ENCODE measurements at regions not wholly inside any gene's neighbourhood (a gene's known extent, or its start where the extent isn't known, plus 50 kb on each side); places are given as distances from the start of the nearest gene placed in this dataset.

DNA sequence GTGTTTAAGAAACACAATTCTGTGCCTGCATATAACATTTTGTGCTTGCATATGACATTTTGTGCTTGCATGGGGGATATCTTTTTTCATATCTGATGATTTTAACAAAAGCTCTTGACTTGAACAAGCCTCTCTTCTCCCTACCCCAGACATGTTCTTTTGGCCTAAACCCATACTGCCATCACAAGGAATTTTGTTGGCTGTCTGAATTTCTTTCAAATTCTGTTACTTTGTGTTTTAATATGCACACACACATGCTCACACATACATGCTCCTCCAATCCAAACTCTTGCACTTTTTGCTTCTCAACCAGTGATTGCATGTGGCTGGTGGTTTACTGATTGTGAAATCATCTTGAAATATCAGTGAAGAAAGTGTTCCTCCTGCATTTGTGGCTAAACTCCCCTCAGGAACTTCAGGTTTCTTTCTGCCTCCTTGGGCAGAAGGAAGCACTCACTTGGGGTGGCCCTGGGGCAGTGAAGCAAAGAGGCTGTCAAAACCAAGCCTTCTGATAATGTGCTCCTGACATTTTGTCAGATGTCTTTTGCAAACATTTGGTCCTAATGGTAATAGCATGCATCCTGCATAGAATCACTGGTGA is 377.2 kb upstream of the KLF4 start:
- H3K9ac ChIP-seq (ENCODE audit: low read length in 5 of 5), result no peak overlapping the region
- peaks cover 0 to 26% (median 22%) of the 10 kb centered on the region in 5 donors for H3K4me1 ChIP-seq (ENCODE audit: control insufficient read depth in 5 of 5, insufficient read depth in 5 of 5, low read length in 5 of 5)
- no peaks in the 10 kb centered on the region for H3K27me3 ChIP-seq (ENCODE audit: control insufficient read depth in 5 of 5, insufficient read depth in 4 of 5, low read length in 5 of 5)
- H3K36me3 ChIP-seq (ENCODE audit: control insufficient read depth in 5 of 5, insufficient read depth in 5 of 5, low read length in 5 of 5), result no peaks in the 10 kb centered on the region
- H3K27ac ChIP-seq (ENCODE audit: low read depth, low read length), result no peak overlapping the region
- no peak overlapping the region for H3K4me3 ChIP-seq (ENCODE audit: low read depth in 1 of 5, low read length in 5 of 5)
- no peaks in the 10 kb centered on the region for H3K9me3 ChIP-seq (ENCODE audit: control insufficient read depth in 5 of 5, low read length in 5 of 5)

DNA sequence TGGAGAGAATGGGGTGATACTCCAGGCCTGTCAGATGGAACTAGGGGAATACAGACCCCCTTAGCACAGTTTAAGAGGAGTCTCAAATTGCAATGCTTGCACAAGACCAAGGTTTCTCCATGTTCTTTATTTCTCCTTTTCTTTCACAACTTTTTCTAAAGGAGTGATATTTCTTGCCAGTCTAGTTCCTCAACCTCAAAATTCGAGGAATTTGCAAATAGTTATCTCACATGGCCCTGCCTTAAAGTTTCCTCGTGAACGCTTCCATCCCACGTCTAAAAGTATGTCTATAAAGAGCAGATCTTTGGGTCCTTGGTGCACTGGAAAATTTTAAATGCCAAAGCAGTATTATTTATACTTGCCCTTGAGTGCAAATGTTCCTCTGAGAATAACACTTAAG is 373.8 kb upstream of the KLF4 start:
- Histone ChIP-seq H3K4me3 (ENCODE audit: low read depth in 1 of 5, low read length in 5 of 5) (no peak overlapping the region), H3K36me3 (ENCODE audit: control insufficient read depth in 5 of 5, insufficient read depth in 5 of 5, low read length in 5 of 5) (no peaks in the 10 kb centered on the region), H3K27me3 (ENCODE audit: control insufficient read depth in 5 of 5, insufficient read depth in 4 of 5, low read length in 5 of 5) (no peaks in the 10 kb centered on the region), H3K27ac (ENCODE audit: low read depth, low read length) (no peak overlapping the region), H3K4me1 (ENCODE audit: control insufficient read depth in 5 of 5, insufficient read depth in 5 of 5, low read length in 5 of 5) (peaks cover 0 to 26% (median 17%) of the 10 kb centered on the region in 5 donors), H3K9me3 (ENCODE audit: control insufficient read depth in 5 of 5, low read length in 5 of 5) (peaks cover 0 to 4% (median 0%) of the 10 kb centered on the region in 5 donors), H3K9ac (ENCODE audit: low read length in 5 of 5) (no peak overlapping the region)

DNA sequence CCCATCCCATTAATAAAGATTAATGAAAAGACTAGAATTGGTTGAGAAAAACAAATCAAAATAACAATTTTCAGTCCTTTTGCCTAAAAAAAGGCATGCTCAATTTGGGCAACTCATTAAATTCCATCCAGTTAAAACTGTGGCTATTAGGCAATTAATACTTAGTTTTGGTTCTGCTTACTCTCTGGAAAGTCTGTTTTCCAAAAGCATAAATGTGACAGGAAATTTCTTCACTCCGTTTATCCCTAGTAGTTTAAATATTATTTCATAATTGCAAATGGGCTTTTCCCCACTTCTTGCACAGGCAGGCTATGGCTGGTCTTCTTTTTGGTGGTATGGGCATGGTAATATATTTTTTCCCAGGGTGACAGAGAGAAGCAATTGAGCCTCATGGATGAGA is 373.3 kb upstream of the KLF4 start:
- Histone ChIP-seq H3K4me3 (ENCODE audit: low read depth in 1 of 5, low read length in 5 of 5) (no peak overlapping the region), H3K27ac (ENCODE audit: low read depth, low read length) (no peak overlapping the region), H3K9me3 (ENCODE audit: control insufficient read depth in 5 of 5, low read length in 5 of 5) (peaks cover 0 to 4% (median 0%) of the 10 kb centered on the region in 5 donors), H3K9ac (ENCODE audit: low read length in 5 of 5) (no peak overlapping the region), H3K4me1 (ENCODE audit: control insufficient read depth in 5 of 5, insufficient read depth in 5 of 5, low read length in 5 of 5) (peaks cover 0 to 26% (median 16%) of the 10 kb centered on the region in 5 donors), H3K27me3 (ENCODE audit: control insufficient read depth in 5 of 5, insufficient read depth in 4 of 5, low read length in 5 of 5) (no peaks in the 10 kb centered on the region), H3K36me3 (ENCODE audit: control insufficient read depth in 5 of 5, insufficient read depth in 5 of 5, low read length in 5 of 5) (no peaks in the 10 kb centered on the region)

DNA sequence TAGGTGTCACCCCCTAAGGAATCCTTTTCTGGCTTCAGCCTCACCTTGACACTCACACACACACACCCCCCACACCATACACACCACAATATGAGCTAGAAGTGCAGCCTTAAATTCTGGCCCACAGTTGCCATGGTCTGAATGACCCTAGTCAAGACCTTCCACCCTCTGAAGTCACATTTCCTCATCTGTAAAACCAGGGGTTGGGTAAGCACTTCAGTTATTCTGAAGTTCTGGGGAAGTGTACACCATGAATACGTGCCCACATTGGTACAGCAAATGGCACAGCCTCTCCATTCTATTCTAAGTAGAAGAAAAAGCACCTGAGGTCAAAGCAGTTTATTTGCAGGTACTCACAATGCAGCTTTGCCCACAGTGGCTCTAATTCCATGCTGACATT is 372.8 kb upstream of the KLF4 start:
- Histone ChIP-seq H3K4me3 (ENCODE audit: low read depth in 1 of 5, low read length in 5 of 5) (no peak overlapping the region), H3K27me3 (ENCODE audit: control insufficient read depth in 5 of 5, insufficient read depth in 4 of 5, low read length in 5 of 5) (no peaks in the 10 kb centered on the region), H3K27ac (ENCODE audit: low read depth, low read length) (no peak overlapping the region), H3K4me1 (ENCODE audit: control insufficient read depth in 5 of 5, insufficient read depth in 5 of 5, low read length in 5 of 5) (peaks cover 0 to 25% (median 16%) of the 10 kb centered on the region in 5 donors), H3K9me3 (ENCODE audit: control insufficient read depth in 5 of 5, low read length in 5 of 5) (peaks cover 0 to 4% (median 0%) of the 10 kb centered on the region in 5 donors), H3K9ac (ENCODE audit: low read length in 5 of 5) (no peak overlapping the region), H3K36me3 (ENCODE audit: control insufficient read depth in 5 of 5, insufficient read depth in 5 of 5, low read length in 5 of 5) (no peaks in the 10 kb centered on the region)

DNA sequence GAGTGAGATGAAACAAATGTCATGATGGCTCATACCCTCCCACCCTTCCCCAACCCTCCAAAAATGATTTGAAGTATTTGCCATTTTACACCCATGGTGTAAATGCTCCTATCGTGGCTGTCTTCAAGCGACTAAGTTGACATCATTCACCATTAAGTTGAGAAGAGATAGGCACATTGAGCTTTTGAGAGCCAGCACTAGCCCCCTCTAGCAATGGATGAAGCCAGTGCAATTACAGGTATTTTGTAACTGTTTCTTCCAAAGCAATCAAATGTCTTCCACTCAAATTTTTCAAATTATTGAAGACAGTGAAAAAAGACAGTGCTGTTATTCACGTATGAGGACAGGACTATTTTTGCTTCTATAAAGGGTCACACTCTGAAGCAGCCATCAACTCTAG is 371.5 kb upstream of the KLF4 start:
- no peaks in the 10 kb centered on the region for H3K36me3 ChIP-seq (ENCODE audit: control insufficient read depth in 5 of 5, insufficient read depth in 5 of 5, low read length in 5 of 5)
- H3K27me3 ChIP-seq (ENCODE audit: control insufficient read depth in 5 of 5, insufficient read depth in 4 of 5, low read length in 5 of 5), result no peaks in the 10 kb centered on the region
- H3K27ac ChIP-seq (ENCODE audit: low read depth, low read length), result no peak overlapping the region
- H3K4me1 ChIP-seq (ENCODE audit: control insufficient read depth in 5 of 5, insufficient read depth in 5 of 5, low read length in 5 of 5), result peaks cover 0 to 19% (median 16%) of the 10 kb centered on the region in 5 donors
- H3K9ac ChIP-seq (ENCODE audit: low read length in 5 of 5), result no peak overlapping the region
- no peak overlapping the region for H3K4me3 ChIP-seq (ENCODE audit: low read depth in 1 of 5, low read length in 5 of 5)
- H3K9me3 ChIP-seq (ENCODE audit: control insufficient read depth in 5 of 5, low read length in 5 of 5), result peaks cover 0 to 4% (median 3%) of the 10 kb centered on the region in 5 donors

DNA sequence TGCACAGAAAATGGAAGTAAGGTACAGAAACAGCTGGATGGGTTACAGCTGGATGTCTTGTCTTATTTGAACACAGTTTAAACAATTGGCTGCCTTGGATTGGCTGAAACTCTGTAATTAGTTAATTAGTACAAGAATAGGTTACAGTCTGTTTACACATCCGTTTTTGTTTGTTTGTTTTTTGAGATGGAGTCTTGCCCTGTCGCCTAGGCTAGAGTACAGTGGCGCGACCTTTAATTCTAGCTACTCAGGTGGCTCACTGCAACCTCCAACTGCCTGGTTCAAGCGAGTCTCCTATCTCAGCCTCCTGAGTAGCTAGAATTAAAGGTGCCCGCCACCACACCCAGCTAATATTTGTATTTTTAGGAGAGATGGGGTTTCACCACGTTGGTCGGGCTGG is 368.7 kb upstream of the KLF4 start:
- Histone ChIP-seq H3K36me3 (ENCODE audit: control insufficient read depth in 5 of 5, insufficient read depth in 5 of 5, low read length in 5 of 5) (no peaks in the 10 kb centered on the region), H3K9me3 (ENCODE audit: control insufficient read depth in 5 of 5, low read length in 5 of 5) (peaks cover 0 to 12% (median 3%) of the 10 kb centered on the region in 5 donors), H3K27me3 (ENCODE audit: control insufficient read depth in 5 of 5, insufficient read depth in 4 of 5, low read length in 5 of 5) (no peaks in the 10 kb centered on the region), H3K9ac (ENCODE audit: low read length in 5 of 5) (no peak overlapping the region), H3K4me3 (ENCODE audit: low read depth in 1 of 5, low read length in 5 of 5) (no peak overlapping the region), H3K27ac (ENCODE audit: low read depth, low read length) (no peak overlapping the region), H3K4me1 (ENCODE audit: control insufficient read depth in 5 of 5, insufficient read depth in 5 of 5, low read length in 5 of 5) (peaks cover 0 to 14% (median 11%) of the 10 kb centered on the region in 5 donors)

DNA sequence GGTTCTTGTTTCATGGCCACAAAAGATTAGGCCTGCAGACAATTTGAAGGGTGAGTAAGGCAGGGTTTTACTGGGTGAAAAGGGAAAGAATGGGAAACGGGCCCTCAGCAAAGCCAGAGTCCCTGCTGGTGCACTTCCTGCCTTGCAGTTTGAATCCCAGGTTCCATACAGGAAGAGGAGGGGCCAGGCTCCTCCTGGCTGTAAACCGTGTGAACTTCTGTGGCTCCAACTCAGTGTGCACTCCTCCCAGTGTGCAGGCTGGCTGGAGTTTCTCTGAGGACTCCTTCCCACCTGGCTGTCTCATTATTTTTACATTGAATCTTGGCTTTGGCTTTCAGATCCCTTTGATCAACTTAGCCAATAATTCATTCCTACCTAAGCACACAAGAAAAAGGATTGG is 367.1 kb upstream of the KLF4 start:
- no peak overlapping the region for H3K27ac ChIP-seq (ENCODE audit: low read depth, low read length)
- H3K4me1 ChIP-seq (ENCODE audit: control insufficient read depth in 5 of 5, insufficient read depth in 5 of 5, low read length in 5 of 5), result no peaks in the 10 kb centered on the region
- H3K9me3 ChIP-seq (ENCODE audit: control insufficient read depth in 5 of 5, low read length in 5 of 5), result peaks cover 0 to 12% (median 3%) of the 10 kb centered on the region in 5 donors
- no peaks in the 10 kb centered on the region for H3K27me3 ChIP-seq (ENCODE audit: control insufficient read depth in 5 of 5, insufficient read depth in 4 of 5, low read length in 5 of 5)
- H3K9ac ChIP-seq (ENCODE audit: low read length in 5 of 5), result no peak overlapping the region
- H3K36me3 ChIP-seq (ENCODE audit: control insufficient read depth in 5 of 5, insufficient read depth in 5 of 5, low read length in 5 of 5), result no peaks in the 10 kb centered on the region
- no peak overlapping the region for H3K4me3 ChIP-seq (ENCODE audit: low read depth in 1 of 5, low read length in 5 of 5)

DNA sequence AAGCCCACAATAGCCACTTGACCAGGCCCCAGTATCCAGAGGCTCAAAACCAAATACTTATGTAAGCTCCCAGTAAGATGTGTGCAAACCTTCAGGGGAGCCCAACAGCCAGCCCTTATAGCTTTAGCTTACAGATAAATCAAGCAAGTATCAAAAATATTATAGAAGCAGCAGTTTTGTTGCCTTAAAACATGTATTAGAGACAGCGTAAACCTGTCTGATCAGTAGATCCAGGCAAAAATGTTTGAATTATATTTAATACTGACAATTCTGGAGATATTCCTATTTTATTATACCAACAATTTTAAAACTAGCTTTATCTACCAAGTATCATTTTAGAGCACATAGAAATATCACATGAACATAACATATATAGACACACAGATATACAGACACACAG is 365.6 kb upstream of the KLF4 start:
- H3K36me3 ChIP-seq (ENCODE audit: control insufficient read depth in 5 of 5, insufficient read depth in 5 of 5, low read length in 5 of 5), result no peaks in the 10 kb centered on the region
- no peaks in the 10 kb centered on the region for H3K27me3 ChIP-seq (ENCODE audit: control insufficient read depth in 5 of 5, insufficient read depth in 4 of 5, low read length in 5 of 5)
- no peaks in the 10 kb centered on the region for H3K4me1 ChIP-seq (ENCODE audit: control insufficient read depth in 5 of 5, insufficient read depth in 5 of 5, low read length in 5 of 5)
- H3K9ac ChIP-seq (ENCODE audit: low read length in 5 of 5), result no peak overlapping the region
- H3K27ac ChIP-seq (ENCODE audit: low read depth, low read length), result no peak overlapping the region
- H3K4me3 ChIP-seq (ENCODE audit: low read depth in 1 of 5, low read length in 5 of 5), result no peak overlapping the region
- H3K9me3 ChIP-seq (ENCODE audit: control insufficient read depth in 5 of 5, low read length in 5 of 5), result peaks cover 0 to 12% (median 3%) of the 10 kb centered on the region in 5 donors

DNA sequence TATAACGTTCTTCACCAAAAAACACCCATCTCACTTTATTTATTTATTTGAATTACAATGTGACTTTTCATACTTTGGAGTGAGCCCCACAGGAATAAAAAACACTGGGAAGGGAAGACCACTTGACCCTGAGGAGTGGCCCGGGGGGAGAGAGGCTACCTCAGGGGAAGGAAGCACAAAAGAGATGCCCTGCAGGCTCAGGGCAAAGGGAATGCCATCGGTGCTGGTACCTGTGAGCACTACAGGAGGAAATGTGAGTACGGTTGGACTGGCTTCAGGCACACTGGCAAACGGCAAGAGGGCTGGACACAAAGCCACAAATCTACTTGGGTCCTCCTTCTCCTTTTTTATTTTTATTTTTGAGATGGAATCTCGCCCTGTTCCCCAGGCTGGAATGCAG is 363.9 kb upstream of the KLF4 start:
- no peaks in the 10 kb centered on the region for H3K27me3 ChIP-seq (ENCODE audit: control insufficient read depth in 5 of 5, insufficient read depth in 4 of 5, low read length in 5 of 5)
- no peaks in the 10 kb centered on the region for H3K36me3 ChIP-seq (ENCODE audit: control insufficient read depth in 5 of 5, insufficient read depth in 5 of 5, low read length in 5 of 5)
- H3K27ac ChIP-seq (ENCODE audit: low read depth, low read length), result no peak overlapping the region
- H3K9ac ChIP-seq (ENCODE audit: low read length in 5 of 5), result no peak overlapping the region
- H3K4me3 ChIP-seq (ENCODE audit: low read depth in 1 of 5, low read length in 5 of 5), result no peak overlapping the region
- peaks cover 0 to 12% (median 2%) of the 10 kb centered on the region in 5 donors for H3K9me3 ChIP-seq (ENCODE audit: control insufficient read depth in 5 of 5, low read length in 5 of 5)
- peaks cover 0 to 5% (median 1%) of the 10 kb centered on the region in 5 donors for H3K4me1 ChIP-seq (ENCODE audit: control insufficient read depth in 5 of 5, insufficient read depth in 5 of 5, low read length in 5 of 5)

DNA sequence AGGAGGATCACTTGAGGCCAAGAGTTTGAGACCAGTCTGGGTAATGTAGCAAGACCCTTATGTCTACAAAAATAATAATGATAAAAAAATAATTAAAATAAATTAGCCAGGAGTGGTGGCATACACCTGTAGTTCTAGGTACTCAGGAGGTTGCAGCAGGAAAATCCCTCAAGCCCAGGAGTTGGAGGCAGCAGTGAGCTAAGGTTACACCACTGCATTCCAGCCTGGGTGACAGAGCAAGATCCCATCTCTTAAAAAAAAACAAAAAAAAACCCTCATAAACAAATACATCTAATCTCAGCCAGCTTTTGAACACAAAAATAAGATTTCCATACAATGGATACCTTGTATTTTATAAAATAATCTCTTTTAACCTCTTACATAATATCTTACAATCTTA is 363.3 kb upstream of the KLF4 start:
- H3K9me3 ChIP-seq (ENCODE audit: control insufficient read depth in 5 of 5, low read length in 5 of 5), result peaks cover 0 to 12% (median 2%) of the 10 kb centered on the region in 5 donors
- no peaks in the 10 kb centered on the region for H3K27me3 ChIP-seq (ENCODE audit: control insufficient read depth in 5 of 5, insufficient read depth in 4 of 5, low read length in 5 of 5)

More for the DNA sequence above, 363.3 kb upstream of the KLF4 start:
- no peak overlapping the region for H3K27ac ChIP-seq (ENCODE audit: low read depth, low read length)
- no peak overlapping the region for H3K4me3 ChIP-seq (ENCODE audit: low read depth in 1 of 5, low read length in 5 of 5)
- peaks cover 2 to 11% (median 7%) of the 10 kb centered on the region in 5 donors for H3K4me1 ChIP-seq (ENCODE audit: control insufficient read depth in 5 of 5, insufficient read depth in 5 of 5, low read length in 5 of 5)
- H3K9ac ChIP-seq (ENCODE audit: low read length in 5 of 5), result no peak overlapping the region
- H3K36me3 ChIP-seq (ENCODE audit: control insufficient read depth in 5 of 5, insufficient read depth in 5 of 5, low read length in 5 of 5), result no peaks in the 10 kb centered on the region

Measured in subcutaneous abdominal adipose tissue (tissue), 5 donors.